Dermis blood vessel endothelial cell (primary cell): ENCODE measurements at regions not wholly inside any gene's neighbourhood (a gene's known extent, or its start where the extent isn't known, plus 50 kb on each side); places are given as distances from the start of the nearest gene placed in this dataset.

Source experiments
- DNase-seq: peaks from one replicate; pipeline ENCODE4 v3.0.0; 2010

DNA sequence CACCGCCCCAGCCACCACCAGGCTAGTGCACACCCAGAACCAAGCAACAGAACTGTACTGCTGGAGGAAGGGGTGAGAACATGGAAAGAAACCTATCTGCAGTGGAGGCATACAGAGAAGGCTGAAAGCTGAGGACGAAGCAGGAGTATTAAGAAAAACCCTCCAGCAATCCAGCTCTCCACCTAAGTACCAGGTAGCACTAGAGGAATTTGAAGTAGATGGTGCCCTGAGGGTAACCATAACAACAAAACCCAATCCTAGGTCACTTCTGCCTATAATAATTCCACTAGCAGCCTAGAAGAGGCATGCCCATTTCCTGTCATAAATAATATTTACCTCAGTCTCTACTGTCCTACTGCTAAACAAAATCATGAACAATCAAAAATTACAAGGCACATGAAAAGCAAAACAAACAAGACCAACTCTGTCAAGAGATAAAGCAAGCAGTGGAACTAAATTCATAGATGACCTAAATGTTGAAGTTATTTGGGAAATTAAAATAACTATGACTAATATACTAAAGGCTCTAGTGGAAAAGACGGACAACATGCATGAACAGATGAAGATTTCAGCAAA lies 51.1 kb downstream of the HYCC1 start:
- DNase-seq: no peak

DNA sequence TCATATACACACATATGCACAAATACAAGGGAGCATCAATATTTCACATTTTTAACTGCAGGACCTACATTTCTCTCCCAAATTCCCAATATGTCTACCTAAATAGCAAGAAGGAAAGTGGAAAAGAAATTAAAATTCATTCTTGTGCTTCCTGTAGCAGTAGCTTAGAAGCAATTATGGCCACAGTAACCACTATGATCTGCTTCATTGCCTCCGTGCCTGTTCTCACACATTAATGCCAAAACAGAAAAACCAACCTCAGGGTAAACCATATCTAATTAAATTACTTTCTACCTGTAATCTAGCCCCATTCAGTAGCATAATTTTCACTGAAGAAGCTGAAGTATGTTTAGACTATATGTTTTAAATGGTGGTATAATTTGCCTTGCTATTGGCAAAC lies 55.2 kb downstream of the HYCC1 start:
- DNase-seq: no peak

DNA sequence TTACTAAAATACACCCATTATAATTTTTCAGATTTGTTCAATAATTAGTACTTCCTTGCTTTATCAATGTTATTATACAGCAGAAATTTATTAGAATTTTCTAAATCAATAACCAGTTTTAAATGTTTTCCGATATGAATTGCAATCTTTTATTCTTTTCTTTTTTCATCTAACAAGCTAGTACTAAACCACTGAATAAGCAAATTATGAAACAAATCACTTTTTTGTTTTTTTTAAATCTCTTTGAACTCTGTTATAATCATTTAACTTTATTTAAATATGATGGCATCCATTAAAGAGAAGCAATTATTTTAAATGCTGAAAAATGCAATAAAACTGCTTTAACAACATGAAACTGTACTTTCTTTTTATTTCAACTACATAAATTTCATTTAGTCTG lies 59.7 kb downstream of the HYCC1 start:
- no peak for DNase-seq

DNA sequence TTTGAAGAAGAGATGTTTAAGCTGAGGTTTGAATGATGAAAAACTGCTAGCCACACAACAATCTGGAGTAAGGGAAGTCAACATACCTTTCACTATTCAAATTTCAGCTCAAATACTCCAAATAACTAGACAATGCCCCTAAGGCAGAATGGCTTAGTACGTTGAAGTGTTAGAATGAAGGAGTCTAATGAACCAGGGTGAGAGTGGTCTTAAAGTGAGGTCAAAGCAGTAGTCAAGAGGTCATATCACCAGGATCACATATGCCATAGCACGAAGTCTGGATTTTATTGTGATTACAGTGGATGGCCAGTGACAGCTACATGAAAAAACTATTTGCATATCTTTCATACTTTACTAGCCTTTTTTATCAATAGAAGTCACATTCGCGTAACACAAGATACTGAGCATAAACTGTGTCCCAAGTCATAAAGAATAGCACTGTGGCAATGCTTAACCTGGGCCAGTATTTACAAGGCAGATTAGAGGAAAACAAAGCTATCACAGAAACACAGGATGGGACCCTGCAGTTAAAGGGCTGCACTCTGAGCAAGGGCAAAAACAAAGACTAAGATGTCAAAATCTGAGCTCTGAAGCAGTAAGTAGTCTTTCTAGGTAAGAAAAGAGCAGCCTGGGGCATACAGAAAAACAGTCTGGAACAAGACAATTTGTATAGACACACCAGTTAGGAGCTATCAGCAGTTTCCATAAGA lies 61.5 kb downstream of the HYCC1 start:
- no peak for DNase-seq

DNA sequence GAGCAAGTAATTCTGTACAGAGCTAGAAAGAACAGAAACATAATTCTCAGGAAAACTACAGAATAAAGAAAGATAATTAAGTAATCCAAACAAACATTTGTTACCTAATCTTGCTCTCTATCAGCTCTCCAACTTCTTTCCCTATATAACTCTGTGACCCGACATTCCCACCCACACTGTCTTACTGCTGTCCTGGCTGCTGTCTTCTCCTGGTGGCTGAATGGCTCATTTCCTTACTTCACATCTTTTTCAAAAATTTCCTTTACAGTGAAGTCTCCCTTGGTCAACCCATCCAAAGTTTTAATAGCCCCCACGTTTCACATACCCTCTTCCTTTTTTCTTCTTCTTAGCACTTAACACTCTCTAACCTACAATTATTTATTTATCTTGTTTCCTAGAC lies 64.0 kb downstream of the HYCC1 start:
- no peak for DNase-seq

GRCh38 chr7:22949221-22949620 lies 64.7 kb downstream of the HYCC1 start:
- no peak for DNase-seq

DNA sequence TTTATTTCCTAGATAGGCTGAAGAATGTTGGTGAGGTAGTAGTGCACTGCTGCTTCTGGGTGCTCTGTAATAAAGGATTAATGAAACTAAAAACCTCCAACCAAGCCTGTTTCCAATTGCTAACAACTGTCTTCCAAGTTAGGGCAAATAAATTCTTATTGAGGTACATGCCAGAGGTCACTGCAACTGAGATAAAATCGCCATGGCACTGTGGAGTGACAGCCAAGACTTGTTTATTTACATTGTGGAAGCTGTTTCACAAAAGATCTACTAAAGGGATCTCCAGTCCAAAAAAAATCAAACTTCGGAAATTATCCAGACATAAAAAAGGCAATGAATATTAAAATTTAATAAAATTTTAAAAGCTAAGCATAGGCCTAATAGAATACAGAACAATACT lies 65.2 kb downstream of the HYCC1 start:
- no peak for DNase-seq

GRCh38 chr7:22945584-22945983 lies 68.3 kb downstream of the HYCC1 start:
- no peak for DNase-seq

DNA sequence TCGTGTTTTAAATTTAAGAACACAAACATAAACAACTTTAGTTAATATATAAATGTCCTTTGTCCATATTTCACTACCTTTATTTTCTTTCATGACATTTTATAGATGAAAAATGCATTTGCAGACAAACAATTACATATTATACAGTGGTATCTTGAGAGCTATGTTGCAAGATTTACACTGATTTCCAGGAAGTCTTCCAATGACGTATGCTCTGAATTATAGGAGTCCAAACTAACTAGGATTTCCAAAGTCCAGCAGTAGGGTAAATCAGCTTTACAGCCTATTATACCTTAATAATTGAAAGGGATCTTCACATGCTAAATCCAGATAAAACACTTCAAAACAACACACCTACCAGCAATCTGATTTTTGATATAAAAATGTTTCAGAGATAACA lies 69.4 kb downstream of the HYCC1 start:
- no peak for DNase-seq

- no peak for DNase-seq
Observed at GRCh38 chr7:22944022-22944421, 69.9 kb downstream of the HYCC1 start.

DNA sequence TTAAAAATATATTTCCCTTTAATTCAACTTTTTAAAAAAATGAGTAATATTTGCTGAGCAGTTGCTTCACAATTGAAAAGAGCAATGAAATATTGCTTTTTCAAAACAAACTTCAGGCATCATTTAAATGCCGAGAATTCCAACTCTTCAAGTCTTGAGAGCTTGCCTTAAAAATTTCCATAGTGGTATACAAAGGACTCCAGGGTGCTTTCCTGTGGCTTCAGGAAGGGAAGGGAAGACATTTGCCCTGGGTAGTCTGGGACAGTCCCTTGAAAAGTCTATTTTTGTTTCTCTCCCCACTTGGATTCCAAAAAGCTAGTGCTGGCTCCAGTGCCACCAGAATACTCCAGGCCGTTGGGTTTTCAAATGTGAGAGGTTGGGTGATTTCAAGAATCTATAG lies 71.7 kb downstream of the HYCC1 start:
- no peak for DNase-seq

DNA sequence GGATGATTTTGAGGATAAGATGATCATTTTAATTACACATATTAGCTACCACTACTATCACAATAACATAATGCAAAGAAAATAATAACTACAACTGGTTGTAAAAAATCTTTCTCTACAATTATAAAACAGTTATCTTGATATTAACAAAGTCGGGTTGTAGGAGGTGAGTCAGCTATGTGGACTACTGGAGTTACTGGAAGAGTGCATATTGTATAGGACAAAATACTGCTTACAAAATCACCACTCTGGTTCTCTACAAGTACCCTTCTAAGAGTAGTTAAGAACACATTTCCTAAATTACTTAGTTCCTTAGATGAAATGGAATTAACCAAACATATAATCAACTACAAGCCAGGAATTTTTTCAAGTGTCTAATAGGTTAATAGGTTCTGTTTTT lies 74.1 kb downstream of the HYCC1 start:
- DNase-seq: no peak

GRCh38 chr7:22937946-22938345 lies 76.0 kb downstream of the HYCC1 start:
- no peak for DNase-seq

GRCh38 chr7:22936246-22936645 lies 77.7 kb downstream of the HYCC1 start:
- DNase-seq: no peak

DNA sequence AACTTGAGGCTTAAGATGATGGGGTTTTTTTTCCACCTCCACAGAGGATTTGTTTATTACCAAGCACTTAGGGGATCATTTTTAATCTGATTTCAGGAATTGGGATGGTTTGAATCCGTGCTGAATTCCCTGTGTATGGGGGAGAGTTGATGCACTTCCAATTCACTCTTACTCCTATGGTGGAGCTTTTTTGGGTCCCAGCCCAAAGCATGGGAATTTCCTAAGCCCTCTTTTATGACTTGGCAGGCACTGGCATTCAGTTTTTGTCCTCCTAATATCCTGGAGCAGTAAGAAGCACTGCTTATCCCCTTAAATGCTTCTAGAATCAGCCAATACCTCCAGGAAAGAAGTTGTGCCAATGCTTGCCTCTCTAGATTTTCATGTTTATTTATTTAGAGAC lies 78.7 kb downstream of the HYCC1 start:
- no peak for DNase-seq

GRCh38 chr7:22934473-22935065 lies 79.4 kb downstream of the HYCC1 start:
- DNase-seq: no peak

DNA sequence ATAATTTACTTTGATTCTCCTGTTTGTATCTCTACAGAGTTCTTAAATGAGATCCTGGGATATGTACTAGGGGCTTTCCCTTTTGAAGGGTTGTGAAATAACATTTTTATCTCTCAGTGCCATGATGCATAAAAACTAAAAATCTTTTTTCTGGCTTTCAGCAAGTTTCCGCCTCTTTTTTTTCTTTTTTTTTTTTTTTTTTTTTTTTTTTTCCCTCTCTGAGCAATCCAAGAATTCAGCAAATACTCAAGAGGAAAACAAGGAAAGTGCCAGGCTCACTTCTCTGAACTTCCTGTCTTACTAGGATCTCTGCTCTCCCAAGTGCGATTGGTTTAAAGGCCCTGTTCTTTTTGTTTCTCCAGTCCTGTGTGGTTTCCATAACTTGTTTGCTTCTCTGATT lies 79.9 kb downstream of the HYCC1 start:
- no peak for DNase-seq

DNA sequence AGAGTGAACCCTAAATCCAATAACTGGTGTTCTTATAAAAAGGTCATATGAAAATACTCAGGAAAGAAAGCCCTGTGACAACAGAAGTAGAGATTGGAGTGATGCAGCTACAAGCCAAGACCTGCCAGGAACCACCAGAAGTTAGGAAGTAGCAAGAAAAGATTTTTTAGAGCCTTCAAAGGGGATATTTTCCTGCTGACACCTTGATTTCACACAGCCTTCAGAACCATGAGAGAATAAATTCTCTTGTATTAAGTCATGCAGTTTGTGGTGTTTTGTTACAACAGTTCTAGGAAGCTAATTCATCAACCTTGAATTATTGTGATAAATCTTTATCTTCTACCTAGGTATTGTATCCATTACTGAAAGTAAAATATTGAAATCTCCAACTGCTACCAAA lies 81.0 kb downstream of the HYCC1 start:
- DNase-seq: no peak

- no peak for DNase-seq
Observed at GRCh38 chr7:22931011-22931410, 82.9 kb downstream of the HYCC1 start.

GRCh38 chr7:22922307-22922706 lies 91.6 kb downstream of the HYCC1 start:
- DNase-seq: no peak

DNA sequence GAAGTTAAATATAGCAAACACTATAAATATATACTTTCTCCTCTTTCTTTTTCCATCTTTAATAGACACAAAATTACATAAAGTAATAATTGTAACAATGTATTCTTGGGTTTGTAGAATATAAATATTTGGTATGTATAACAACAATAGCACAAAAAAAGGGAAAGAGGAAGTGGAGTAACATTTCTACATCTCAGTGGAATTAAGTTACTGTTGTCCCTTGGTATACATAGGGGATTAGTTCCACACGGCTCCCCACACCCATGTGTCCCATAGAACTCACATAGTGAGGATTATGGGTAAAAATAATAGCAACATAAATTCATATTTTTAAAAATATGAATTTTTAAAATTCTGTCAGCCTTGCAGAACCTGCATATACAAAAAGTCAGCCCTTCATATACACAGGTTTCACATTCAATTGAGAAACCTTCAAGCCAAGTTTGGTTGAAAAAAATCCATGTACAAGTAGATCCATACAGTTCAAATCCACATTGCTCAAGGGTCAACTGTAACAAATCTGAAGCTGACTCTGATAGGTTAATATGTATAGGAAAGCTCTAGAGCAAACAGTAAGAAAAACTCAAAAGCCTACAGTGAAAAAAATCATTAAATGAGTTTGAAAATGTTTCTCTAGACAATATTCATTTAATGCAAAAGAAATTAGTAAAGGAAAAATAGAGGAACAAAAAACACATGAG lies 92.4 kb downstream of the HYCC1 start:
- DNase-seq: no peak

- no peak for DNase-seq
Observed at GRCh38 chr7:22920672-22921071, 93.3 kb downstream of the HYCC1 start.

GRCh38 chr7:22913158-22913557 lies 90.5 kb upstream of the TOMM7 start:
- no peak for DNase-seq

- no peak for DNase-seq
Observed at GRCh38 chr7:22911889-22912288, 89.2 kb upstream of the TOMM7 start.
